NCI-H510A (cell line): ENCODE measurements at regions not wholly inside any gene's neighbourhood (a gene's known extent, or its start where the extent isn't known, plus 50 kb on each side); places are given as distances from the start of the nearest gene placed in this dataset.
"Not testable (repeated sequence)": the region's sequence is repeated elsewhere in the genome, so short reads cannot be mapped to it uniquely, and the experiment has no call there.

Experiments
- DNase-seq: peaks from one replicate; lab custom pipeline; 2025; lab: John Stamatoyannopoulos, UW

GRCh38 chr10:29756451-29756850 is 121.7 kb upstream of the SVIL start:
- DNase-seq, result no peak

DNA sequence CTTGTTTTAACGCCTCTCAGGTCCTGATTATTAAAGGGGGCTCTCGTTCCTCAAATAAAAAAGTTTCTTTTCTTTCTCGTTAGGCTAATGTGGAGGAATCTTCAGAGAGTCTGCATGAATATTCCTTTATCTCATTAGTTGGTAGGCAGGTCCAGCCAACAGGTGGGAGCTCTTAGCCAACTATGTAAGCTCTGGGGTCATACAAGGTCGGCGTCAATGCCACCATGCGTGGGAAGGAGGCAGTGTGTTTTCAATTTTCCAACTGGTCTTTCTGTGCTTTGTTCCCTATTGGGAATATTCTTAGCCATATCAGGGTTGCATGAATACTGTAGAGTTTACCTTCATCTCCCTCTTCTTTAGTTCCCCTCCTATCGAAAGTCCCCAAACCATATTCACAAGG is 118.5 kb upstream of the SVIL start:
- no peak for DNase-seq

DNA sequence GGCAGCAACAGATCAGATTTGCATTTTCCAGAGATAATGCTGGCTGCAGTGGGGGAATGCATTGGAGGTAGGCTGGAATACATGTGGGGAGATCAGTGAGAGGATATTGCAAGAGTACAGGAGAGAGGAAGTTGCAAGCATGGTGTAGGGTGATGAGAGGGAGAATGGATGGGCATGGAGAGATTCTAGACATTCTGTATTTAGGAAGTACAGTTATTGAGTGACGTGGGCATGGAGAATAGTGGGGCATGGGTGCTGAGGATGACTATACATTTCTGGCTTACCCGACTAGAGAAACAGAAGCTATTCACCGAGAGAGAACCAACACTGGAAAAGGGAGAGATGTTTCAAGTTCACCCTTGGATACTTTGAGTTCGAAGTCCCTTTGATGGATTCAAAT is 116.9 kb upstream of the SVIL start:
- DNase-seq, result no peak

- no peak for DNase-seq
Measured at GRCh38 chr10:29751240-29751639, 116.5 kb upstream of the SVIL start.

DNA sequence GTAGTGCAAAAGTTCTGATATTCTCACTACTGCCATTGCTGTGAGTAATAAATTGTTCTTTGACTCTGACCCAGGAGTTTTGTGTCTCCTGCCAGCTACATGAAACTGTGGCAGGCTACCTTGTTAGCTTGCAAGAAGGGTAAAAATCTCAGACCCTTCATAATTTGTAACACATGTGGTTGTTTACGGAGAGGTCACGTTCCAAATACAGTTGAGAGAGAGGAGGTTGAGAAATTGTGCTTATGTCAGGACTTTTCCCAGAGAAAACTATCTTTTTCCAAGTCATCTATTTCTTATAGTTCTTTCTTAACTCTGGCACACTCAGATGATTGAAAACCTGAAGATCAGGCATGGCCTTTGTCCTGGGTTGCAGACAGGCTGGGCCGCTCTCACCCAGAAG is 114.4 kb upstream of the SVIL start:
- no peak for DNase-seq

DNA sequence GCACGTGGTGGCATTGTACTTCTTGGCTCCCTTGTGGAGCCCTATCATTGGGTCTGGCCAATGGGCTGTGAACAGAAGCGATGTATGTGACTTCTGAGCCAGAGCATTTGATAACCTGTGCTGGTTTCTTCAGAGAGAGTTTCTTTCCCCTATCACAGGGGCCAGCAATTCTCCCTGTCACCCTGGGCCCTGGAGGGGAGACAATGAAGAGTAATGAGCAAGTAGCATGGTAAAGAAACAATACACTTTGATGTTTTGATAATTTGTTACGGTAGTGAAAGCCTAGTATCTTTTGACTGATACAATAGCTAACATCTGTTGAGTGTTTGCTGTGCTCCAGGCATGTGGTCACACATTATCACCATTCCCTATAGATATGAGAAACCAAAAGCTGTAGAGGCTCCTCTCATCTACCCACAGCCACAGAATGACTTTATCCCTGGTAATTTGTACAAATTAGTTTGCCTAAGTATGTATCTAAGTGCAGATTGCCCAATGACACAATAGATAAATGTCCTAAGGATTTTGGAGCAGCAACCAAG is 113.4 kb upstream of the SVIL start:
- DNase-seq, result no peak

DNA sequence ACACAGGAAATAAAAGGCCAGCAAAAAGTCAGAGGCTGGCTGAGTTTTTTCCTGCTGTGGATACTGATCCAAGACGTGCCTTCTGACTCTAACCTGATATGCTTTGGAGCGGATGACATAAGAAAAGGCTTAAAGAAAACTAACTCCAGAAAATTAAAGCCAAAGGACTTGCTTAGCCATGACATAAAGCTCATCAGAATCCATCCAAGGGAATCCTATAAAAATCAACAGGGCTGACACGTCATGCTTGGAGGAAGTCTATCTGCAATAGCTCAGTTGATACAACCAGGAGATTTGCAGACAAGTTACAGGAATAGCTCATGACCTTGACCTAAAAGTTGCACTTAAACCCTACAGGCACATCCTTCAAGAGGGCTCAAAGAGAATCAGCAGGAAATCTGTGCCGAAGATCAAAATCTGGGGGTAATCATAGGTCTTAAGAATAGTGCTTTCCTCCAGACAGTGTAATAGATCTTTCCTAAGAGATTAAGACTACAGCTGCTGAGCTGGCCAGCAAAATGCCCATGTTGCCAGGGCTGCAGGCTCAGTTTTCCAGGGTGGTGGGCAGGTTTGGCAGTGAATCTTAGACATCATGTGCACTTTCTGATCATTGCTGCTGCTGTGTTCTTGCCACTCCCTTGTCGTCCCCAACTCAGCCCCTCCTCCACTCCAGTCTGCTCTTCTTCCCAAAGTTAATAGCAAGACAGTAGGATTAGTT is 111.5 kb upstream of the SVIL start:
- DNase-seq, result no peak

DNA sequence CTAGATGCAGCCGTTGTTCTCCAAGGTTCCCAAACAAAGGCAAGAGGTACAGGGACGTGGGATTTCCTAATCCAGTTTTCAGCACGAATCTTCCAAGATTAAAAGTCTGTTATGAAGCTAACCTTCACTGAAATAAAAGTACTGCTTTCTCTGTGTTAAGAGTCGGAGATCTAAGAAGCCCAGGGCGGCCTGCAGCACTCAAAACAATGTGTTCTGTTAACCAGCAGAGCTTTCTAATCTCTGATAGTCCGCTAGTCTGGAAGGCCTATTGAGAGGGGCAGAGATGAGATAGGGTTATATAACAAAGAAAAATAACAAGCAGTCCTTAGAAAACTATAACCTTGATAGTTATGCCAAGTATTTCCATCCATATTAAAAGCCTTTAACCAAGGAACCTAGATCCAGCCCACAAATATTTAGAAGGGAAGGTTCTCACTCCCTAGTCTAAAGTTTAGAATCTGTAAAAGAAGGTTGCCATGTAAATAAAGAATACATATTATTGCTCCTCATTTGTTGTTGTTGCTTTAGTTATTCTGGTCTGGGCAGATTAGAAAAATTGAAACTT is 106.3 kb upstream of the SVIL start:
- DNase-seq, result no peak

DNA sequence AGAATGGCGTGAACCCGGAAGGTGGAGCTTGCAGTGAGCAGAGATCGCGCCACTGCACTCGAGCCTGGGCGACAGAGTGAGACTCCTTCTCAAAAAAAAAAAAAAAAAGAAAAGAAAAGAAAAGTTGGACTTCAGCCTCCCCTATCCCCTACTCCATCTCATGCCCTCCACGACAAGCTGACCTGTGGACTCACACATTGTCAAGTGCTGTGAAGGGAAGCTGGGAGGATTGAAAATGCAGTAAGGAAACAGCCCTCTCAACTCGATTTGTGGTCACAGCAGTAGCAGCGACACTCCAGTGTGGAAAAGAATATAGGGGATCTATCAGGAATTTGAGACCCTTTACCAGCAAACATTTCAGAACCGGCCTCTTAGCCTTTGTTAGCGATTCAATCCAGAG is 103.6 kb upstream of the SVIL start:
- no peak for DNase-seq

DNA sequence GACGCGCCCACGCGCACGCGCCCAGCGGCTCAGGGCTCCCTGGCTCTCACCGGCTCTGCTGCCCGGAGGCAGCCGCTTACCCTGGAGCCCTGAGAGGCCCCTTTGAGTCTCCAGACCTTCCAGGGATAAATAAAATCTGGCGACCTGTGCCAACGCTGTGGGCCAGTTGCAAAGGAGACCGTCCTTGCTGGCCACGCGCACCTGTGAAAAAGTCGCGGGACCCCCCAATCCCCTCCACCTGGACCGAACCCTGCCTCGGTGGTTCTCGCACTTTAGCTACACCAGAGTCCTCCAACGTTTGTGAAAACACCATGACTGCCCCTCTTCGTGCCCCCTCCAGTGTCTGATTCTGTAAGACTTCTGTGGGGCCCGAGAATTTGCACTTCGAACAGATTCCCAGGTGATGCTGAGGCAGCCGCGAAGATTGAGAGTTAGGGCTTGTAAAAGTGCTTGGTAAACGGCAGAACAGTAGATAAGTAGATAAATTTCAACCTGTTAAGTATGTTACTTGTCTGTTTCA is 102.4 kb upstream of the SVIL start:
- DNase-seq, result no peak

GRCh38 chr10:29736366-29737073 is 101.7 kb upstream of the SVIL start:
- DNase-seq, result peak; percentile 62

DNA sequence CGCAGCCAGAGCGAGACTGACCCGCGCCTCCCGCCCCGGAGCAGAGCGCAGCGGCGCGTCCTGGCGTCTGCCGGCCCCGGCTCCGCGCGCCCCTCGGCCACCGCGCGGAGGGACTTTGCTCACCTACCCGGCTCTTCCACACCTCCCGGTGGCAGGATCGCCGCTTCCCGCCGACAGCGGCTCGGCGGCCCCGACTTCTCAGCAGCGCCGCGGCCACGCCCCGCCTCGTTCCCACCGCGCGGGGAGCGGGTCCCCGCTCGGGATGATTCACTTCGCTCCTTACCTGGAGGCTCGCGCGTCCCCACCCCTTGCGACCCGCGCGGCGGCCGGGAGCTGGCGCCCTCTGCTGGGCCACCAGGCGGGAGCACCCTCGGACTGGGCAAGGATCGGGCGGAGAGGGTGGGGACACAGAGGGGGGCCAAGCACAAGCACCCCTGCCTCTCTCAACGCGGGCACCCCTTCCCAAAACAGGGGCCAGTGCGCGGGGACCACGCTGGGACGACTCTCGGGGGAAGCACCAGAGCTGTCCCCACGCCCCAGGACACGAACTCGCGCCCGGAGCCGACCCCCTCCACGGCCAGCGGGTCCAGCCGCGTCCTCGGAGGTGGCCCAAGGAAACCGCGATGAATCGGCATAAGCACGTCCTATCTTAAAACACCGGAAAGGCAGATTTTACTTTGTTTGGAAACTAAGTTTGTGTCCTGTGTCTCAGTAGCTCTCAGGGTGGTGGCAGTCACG is 101.0 kb upstream of the SVIL start:
- DNase-seq, result peak; percentile 56

- no peak for DNase-seq
Measured at GRCh38 chr10:29734962-29735627, 100.3 kb upstream of the SVIL start.

- no peak for DNase-seq
Measured at GRCh38 chr10:29734640-29734961, 99.8 kb upstream of the SVIL start.

DNA sequence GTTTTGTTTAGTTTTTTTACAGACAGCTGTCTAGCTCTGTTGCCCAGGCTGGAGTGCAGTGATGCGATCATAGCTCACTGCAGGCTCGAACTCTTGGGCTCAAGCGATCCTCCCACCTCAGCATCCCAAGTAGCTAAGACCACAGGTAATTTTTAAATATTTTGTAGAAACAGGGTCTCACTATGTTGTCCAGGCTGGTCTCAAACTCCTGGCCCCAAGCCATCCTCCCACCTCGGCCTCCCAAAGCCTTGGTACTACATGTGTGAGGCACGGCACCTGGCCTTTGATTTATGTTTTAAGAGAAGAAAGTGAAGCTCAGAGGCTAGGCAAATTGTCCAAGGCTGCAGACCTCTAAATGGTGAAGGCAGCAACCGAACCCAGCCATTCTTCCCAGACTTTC is 98.6 kb upstream of the SVIL start:
- DNase-seq, result no peak

- DNase-seq, result no peak
Measured at GRCh38 chr10:29732918-29733317, 98.1 kb upstream of the SVIL start.

DNA sequence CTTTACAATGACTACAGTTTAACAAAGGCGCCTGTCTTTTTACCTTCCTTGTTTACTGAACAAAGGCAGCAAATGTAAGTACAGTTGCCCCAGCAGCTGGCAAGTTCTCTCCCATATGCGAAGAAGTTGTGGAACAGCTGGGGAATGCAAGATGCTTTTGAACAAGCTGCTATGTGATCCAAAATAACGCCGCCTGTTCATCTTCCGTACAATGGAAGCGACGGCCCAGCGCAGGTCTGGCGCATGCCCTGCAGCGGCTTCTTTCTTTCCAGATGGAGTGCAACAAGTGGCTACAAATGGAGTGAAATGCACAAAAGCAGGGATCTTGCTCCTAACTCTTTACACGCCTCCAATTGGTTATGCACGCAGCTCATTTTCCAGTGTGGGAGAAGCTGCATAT is 97.0 kb upstream of the SVIL start:
- no peak for DNase-seq

- DNase-seq, result no peak
Measured at GRCh38 chr10:29730969-29731368, 96.2 kb upstream of the SVIL start.

DNA sequence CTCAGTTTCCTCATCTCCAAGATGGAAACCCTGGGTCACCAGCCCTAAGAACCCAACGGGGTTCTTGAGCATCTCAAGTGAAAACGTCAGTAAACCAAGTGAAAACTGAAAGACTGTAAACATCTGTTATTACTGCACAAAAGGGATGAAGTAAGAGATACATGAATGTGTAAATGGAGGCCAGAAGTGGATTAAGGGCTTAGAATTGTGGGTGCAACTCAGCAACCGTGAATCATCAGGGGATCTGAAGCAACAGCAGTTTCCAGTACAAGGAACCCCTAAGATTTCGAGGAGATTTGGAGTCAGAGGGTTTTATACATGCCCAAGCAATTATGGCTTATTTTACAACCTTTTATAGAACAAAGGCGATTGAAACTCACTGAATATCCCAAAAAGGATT is 95.7 kb upstream of the SVIL start:
- DNase-seq, result no peak

DNA sequence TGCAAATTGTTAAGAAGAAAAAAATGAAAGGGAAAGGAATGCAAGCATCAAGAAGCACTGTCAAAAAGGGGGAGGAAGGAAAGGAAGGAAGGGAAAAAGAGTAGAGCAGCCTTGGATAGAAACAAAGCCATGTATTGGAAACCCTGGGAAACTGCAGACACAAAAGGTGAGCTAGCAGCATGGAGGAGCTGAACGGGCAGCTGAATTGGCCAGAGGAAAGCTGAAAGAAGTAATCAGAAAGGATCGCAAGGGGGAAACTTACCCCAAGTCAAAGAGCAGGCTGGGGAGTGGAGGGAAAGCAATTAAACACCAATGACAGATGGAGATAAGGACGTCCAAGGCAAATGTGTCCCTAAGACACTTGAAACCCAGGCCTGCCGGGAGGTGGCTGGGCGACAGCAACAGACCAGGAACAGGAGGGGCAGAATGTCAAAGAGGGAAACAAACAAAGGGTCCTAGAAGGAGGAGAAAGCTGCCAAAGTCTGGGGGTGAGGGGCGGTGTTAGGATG is 93.8 kb upstream of the SVIL start:
- no peak for DNase-seq

DNA sequence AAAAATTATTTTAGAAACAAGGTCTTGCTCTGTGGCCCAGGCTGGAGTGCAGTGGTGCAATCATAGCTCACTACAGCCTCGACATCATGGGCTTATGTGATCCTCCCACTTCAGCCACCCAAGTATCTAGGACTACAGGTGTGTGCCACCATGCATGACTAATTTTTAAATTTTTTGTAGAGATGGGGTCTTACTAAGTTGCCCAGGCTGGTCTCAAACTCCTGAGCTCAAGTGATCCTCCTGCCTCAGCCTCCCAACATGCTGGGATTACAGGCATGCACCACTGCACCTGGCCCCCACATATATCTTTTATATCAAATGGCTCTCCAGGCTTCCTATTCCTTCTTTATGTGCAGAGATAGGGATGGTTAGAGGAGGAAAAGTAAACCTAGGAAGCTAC is 91.2 kb upstream of the SVIL start:
- DNase-seq, result not testable (repeated sequence)
